Stimulated activated CD4-positive, alpha-beta T cell treated with anti-CD3 and anti-CD28 coated beads, Interleukin-12 subunit alpha, Interleukin-12 subunit beta, amount 100 ng/mL, for 24 hours (primary cell): ENCODE measurements at regions not wholly inside any gene's neighbourhood (a gene's known extent, or its start where the extent isn't known, plus 50 kb on each side); places are given as distances from the start of the nearest gene placed in this dataset.
"Not testable (repeated sequence)": the region's sequence is repeated elsewhere in the genome, so short reads cannot be mapped to it uniquely, and the experiment has no call there.

ENCODE experiments used
- DNase-seq, 2 experiments: peaks; one replicate each; pipeline ENCODE4 v3.0.0-alpha.2; 2020; ENCODE audit warnings: low read depth in 2 of 2

DNA sequence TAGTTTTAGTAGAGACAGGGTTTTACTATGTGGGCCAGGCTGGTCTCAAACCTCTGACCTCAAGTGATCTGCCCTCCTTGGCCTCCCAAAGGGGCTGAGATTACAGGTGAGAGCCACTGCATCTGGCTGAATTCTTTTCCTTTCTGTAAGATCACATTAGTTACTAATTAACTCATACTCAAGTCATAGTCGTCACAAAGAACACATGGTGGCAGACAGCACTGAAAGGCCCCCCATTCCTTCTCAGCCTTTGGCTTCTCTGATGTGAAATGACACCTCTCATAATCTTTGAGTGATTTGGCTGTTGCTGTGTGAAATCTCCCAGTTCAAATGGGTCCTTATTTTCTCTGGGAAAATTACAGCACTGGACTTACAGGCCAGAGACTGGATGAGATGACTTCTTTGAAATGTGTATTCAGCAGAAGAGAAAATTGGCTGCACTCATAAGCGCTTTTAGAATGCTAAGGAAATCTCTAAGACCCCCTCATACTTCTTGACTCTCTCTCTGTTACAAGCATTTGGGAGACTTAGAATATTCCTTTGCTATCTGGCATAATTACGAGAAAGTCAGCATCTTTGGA lies 764.8 kb downstream of the RNF144A start:
- no peak for DNase-seq

DNA sequence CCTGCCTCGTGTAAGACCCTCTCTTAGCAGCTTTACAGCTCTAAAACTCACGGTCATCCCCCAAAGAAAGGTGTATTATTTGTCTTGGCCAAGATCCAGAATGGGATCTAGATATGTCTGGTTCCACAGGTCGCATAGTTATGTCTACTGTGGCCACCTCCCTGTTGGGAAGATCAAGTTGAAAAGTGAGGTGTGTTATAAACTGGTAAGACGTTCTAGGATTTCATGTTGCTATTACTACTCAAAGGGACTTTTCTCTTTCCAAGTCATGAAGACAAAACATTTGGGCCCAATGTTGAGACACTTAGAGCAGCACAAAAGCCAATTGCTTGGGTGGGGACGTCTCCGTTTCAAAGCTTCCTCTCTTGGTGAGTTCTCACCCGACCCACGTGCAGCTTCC lies 766.0 kb downstream of the RNF144A start:
- DNase-seq = no peak

DNA sequence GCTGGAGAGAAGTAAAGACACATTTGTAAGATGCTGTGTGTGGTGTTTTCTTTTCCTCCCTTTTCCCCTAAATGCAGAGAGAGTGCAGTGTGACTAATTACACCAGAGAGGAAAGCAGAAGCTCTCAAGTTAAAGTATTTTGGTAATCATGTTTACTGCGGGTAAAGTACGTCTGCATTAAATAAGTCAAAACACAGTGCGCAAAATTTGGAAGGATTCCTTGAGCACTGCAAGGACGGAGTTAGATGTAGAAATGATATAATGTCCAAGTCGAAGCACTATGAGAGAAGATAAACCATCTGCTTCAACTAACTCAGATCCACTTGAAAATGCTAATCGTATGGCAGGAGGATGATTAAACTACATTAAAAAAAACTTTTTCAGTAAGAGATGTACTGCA lies 766.5 kb downstream of the RNF144A start:
- no peak for DNase-seq

DNA sequence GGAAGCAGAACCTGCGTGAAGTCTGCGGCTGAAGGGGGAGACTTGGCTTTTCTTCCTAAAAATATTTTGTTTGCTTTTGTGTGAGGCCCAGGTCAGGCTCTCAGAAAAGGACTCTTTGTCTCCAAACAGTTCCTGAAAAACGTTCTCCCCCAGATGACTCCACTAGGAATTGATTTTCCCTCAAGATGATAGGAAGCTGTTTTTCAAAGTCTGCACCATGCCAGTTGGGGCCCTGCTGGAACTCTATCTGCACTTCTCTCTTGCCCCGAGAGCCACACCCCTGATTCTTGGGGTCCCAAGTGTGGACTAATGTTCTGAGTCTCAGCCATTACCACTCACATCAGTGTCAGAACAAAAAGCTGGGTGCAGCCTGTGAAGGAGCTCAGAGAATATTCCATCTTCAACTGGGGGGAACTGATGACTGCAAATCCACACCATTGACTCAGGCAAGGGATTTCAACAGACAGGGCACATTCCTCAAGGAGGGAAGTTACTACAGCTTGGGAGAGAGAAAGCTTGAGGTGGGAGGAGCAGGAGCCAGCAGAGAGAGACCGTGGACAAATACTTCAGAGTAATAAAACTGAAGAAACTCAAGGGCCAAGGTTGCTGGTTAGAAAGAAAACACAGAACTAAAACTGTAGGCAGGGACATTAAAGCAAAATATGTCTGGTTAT lies 768.3 kb downstream of the RNF144A start:
- DNase-seq = no peak

DNA sequence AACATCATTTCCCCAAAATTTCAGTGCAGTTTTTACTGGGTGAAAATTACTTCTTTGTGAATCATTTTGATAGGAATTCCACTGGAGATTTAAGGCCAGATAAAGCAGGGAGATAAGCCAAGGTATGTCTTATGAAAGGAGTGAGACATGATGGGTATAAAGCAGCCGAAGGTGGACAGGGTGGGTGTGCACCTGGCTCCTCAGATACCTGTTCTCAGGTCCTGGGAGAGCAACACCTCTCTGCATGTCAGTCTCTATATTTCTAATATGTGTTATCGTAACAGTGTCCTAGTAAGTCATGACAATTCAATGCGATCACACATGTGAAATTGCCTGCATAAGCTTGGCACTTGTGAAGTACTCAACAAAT lies 768.8 kb downstream of the RNF144A start:
- DNase-seq = no peak

DNA sequence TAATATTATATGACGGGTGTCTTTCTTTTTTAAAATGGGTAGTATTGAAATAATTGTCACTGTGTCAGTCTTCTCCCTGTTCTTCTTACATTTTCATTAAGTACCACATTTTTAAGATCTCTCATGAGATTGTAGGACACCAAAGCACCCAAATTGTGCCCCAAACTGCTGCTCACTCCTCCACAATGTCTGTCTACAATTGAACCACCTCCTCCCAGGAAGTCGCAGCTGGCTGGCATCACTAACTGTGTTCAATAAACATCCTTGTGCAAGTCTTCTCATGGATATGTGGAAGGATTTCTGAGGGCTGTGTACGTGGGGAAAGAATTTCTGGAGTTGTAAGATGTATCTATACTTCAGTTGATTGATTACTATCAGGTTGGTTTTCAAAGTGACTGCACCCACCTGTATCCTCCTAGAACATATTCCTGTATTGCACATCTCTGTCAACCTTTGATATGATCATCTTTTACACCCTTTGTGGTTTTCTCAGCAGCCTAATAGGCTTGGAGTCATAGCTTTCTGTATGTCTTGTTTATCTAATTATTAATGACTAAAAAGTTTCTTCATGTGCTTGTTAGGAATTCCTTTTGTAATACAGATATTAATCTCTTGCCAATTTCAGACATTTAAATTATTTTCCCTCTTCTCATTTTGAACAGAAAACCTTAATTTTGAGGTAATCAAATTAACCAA lies 774.9 kb downstream of the RNF144A start:
- no peak for DNase-seq

DNA sequence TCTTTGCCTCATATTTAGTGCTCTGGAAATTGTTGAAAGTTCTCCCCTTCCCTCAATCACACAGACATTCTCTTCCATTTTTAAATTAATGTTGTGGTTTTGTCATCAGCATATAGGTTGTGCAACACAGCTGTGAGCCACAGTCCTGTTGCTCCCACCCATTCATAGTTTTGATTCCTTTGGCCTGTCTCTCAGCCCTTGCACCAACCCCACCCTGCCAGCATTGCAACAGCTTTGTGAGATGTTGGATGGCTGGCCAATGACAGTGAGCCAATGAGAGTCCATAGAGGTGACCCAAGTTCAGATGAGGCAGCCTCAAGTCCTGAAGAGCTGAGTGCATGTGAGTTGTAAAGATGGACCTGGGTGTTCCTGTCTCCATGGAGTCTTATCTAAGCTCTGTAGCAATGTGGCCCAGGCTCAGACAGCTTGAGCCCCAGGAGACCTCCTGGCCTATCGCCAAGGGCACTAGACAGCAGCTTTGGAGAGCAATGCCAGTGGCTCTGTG lies 775.5 kb downstream of the RNF144A start:
- DNase-seq = no peak

DNA sequence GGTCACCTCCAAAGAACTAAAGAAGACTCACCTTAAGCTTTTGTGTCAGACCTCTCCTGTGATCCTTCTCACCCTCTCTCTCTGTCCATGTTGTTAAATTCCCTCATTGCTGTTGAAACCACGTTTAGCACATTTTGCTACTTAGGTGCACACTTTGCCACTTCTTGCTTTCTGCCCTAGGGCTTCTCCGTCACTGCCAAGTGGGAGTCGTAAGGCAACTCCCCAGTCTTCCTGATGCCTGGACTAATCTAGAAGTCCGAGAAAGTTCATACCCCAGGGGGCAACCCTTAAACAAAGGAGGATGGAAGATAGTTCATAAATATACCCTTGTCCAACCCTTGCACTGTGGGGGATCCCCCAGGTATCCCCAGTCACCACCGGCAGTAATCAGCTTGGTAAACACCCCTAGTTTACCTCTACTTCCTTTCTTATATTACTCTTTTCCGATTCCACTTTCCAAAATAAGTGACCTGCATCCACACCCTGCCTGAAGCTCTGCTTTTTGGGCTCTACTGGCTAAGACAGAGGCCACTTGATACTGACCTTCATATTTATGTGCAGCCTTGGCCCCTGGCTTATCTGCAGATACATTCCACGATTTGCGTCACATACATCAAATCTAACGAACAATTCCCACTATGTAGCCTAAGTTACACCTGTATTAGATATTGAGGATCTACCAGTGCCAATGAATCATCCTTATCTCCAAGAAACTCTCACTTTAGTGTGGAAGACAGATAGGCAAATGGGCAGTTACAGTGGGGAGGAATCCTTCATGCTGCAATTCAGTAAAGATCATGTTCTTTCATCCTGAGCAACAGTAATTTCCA lies 776.2 kb downstream of the RNF144A start:
- DNase-seq = no peak

DNA sequence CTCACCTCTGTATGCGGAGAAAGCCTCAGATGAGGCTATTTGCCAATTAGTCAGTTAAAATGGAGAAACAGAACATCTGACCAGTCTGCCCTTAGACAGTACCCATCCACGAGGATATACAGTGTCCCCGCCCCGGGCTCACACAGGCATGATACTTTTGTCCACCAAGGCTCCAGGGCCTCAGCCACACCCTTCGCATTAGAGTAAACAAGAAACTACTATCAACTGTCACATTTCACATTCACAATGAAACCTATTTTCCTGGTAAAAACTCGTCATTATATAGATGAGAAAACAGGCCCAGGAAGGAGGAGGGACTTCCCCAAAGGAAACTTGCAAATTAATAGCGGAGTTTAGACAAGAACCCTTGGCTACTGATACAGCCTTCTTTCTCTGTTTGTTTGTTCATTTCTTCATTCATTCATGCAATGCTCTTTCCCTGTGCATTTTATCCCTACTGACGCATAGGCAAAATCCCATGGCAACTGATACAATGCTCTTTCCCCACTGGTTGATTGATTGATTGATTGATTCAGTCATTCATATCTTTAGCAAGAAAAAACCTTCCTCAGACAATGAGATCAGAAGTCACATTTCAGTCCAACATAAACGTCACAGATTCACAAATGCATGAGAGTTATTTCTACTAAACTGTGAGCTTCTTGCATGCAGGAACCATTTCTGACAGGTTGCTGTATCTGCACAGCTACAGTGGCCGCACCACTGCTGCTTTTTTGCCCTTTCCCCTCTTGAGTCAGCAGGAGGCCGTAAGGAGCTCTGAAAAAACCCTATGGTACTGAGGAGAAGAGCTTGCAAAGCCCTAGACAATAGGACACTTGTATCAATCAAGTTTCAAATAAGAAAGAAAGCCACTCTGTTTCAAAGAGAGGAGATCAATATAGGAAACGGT lies 777.1 kb downstream of the RNF144A start:
- no peak for DNase-seq

DNA sequence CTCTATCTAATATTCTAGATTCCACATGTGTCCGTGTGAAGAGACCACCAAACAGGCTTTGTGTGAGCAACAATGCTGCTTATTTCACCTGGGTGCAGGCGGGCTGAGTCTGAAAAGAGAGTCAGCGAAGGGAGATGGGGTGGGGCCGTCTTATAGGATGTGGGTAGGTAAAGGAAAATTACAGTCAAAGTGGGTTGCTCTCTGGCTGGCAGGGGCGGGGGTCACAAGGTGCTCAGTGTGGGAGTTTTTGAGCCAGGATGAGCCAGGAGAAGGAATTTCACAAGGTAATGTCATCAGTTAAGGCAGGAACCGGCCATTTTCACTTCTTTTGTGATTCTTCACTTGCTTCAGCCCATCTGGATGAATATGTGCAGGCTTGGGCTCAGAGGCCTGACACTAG lies 779.3 kb downstream of the RNF144A start:
- not testable (repeated sequence) for DNase-seq

DNA sequence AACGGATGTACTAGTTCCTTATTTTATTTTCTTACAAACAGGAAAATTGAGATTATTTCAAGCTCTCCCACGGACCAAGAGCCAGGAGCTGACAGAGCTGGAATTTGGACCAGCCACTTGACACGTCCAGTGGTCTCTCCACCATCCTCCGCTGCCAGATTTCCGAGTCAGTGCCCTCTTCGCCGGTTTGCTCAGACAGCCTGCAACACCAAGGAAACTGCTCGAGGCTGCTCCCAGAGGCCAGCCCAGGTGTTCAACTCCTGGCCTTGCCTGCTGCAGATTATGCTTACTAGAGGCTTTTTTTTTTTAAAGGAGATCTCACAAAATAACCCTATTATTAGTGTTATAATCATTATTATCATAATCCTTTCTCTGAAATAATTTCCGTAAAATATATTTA lies 779.8 kb downstream of the RNF144A start:
- DNase-seq = no peak

DNA sequence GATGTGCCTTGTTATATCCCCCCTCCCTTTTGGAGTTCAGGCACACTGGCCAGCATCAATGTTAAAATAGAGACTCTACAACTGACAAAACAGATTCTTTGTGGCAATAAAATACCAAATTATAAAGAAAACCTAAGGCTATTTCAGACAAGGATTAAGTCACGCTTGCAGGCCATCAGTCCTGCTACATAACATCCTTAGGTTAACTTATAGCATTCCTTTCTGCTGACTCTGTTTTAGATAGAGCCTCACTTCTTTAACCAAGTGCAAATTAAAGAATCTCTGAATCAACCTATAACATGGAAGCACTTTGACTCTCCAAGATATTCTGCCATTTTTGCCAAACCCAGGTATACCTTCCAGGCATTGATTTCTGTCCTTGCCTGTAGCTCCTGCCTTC lies 784.6 kb downstream of the RNF144A start:
- no peak for DNase-seq

DNA sequence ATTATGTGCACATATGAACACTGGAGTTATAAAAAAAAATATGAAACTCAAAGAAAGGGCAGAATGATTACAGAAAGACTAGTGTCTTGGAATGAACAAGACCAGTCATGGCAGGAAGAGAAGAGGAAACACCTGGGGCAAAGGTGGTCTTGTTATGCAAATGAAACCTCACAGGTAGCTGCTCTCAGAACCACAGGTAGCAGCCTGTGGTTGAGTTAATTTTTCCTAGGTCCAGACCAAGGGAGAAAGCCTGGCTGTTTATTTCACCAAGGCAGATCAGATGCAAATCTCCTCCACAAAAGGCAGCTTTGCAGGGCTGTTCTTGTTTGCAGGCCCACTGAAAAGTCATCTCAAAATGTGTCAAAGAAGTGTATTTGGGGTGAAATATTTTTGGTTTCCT lies 785.8 kb downstream of the RNF144A start:
- DNase-seq = no peak

DNA sequence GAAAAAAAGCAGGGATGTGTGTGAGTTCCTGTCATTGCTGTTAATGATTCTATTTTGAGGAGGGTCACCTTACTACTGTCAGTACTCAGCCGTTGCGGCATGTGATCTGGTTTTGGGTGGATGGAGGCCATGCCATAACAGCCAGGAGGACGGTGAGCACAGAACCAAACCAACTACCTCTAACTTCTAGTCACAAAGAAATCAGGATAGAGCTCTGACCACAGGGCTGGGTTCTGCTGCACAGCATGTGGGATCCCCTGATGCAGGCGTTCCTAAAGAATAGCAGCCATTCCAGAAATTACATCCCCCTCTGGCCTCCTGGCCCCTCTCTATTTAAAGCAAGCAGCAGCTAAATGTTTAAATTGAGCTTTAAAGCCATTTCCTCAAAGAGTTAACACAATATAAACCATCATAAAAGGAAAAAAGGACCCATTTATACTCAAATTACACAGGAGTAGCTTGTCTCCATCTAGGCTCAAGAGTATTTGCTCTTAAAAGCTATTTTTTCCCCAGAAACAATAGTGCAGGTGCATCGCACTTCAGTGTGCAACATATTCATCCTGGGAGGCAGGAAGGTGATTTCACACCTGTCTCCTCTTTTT lies 786.4 kb downstream of the RNF144A start:
- DNase-seq = no peak

DNA sequence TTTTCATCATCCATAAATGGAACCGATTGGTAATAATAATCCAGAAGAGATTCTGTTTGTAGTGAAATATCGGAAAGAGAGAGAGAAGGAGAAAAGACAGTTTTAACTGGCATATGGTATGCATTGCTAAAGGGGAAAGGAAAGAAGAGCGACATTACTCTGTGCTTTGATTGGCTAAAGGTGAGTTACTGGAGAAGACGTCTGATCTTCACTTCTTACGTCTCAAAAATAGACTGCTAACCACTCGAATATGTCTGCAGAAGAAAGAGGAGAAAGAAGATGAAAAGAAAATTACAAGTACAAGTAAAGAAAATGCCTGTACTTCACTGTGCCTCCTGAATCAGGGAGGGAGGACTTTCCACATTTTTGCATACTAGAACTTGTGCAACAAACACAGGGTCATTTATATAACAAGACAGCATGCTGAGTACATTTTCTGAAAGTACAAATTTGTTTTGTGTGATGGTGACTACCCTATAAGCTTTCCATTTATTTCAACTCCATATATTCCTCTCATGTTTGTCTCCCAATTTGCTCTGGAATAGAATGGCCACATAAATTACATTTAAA lies 787.2 kb downstream of the RNF144A start:
- no peak for DNase-seq

DNA sequence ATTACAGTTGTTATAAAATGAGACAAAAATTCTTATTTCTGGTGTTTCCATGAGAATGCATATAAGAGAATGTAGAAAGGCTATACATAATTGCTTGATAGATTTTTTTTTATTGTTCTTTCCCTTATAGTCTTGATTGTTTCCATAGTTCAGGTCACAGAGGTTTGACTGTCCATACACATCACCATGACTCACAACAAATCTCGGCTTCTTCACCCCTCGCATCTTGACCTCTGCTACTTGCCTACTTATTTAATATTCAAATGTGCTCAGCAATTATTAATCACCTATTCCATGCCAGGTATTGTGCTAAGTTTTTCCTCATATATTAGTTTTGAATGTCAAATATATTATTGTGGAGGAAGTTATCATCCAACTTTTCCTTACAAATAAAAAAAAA lies 789.6 kb downstream of the RNF144A start:
- no peak for DNase-seq

DNA sequence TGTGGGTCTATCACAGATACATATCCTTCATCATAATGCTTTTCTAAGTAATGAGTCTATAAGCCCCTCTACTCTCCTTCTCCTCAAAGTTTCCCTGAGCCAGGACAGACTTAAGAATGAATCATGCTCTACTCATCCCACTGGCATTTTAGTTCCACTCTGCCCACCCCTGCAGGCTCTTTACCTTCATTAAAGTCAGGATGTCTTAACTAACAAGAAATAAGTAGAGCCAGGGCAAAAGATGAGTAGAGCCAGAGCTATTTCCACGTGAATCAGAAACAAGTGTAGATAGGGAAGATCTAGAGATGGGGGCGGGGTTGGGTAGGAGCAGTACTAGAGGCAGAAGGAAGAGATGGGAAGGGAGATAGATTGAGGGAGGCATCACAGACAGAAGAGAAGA lies 790.5 kb downstream of the RNF144A start:
- DNase-seq = no peak

DNA sequence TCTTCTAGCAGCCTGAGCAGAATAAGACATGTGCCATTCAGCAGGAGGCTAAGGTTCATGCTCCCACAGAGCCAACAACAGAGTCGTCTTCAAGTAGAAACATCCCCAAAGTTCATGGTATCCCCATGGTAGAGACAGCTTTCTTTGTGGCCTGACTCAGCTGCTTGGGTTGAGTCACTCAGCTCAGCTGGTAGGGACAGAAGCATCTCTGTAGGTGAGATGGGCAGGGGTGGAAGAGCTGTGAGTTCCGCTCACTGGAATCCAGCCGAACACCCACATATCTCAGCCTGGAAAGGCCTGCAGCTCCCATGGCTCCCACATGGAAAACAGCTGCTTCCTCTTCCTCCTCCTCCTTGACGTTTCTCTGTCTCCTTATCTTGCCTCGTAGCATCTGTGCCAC lies 792.7 kb downstream of the RNF144A start:
- DNase-seq = no peak

DNA sequence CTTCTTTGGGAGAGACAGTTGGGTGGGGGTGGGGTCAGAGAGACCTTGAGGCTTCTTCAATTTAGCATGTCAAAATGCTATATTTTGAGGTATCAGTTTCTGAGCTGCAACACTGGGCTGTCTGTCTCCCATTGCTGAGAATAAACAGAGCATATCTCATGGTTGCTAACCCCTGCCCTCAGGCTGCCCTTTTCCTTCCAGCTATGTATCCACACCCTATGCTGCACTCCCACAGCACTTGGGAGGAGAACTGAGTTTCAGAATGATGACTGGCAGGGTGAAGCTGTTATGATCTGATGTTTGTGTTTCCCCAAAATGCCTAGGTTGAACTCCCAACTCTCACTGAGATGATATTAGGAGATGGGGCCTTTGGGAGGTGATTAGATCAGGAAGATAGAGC lies 794.0 kb downstream of the RNF144A start:
- no peak for DNase-seq

DNA sequence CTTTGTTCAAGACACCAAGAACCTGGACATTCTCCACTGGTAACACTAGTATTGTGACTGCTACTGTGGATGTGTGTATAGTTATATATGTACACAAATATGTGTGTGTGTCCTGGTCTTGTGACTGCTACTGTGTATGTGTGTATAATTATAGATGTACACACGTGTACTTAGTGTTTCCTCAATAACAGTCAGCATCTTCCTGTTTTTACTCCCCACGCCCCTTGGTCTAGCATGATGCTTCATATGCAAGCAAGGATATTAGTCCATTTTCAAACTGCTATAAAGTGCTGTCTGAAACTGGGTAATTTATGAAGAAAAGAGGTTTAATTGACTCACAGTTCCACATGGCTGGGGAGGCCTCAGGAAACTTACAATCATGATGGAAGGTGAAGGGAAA lies 802.7 kb downstream of the RNF144A start:
- DNase-seq = no peak
